Effector CD4-positive, alpha-beta T cell (primary cell): ENCODE measurements at regions not wholly inside any gene's neighbourhood (a gene's known extent, or its start where the extent isn't known, plus 50 kb on each side); places are given as distances from the start of the nearest gene placed in this dataset.
"Not testable (repeated sequence)": the region's sequence is repeated elsewhere in the genome, so short reads cannot be mapped to it uniquely, and the experiment has no call there.

Experiments
- DNase-seq: peaks from one replicate; pipeline ENCODE4 v3.0.0-alpha.2; 2020

GRCh38 chr4:140244328-140244727 lies 90.3 kb upstream of the MAML3 start:
- no peak for DNase-seq

GRCh38 chr4:140243278-140243753 lies 89.3 kb upstream of the MAML3 start:
- no peak for DNase-seq

- DNase-seq: no peak
Observed at GRCh38 chr4:140242357-140243277, 88.6 kb upstream of the MAML3 start.

GRCh38 chr4:140240237-140240636 lies 86.3 kb upstream of the MAML3 start:
- no peak for DNase-seq

GRCh38 chr4:140239311-140239710 lies 85.3 kb upstream of the MAML3 start:
- no peak for DNase-seq

GRCh38 chr4:140238351-140239056 lies 84.5 kb upstream of the MAML3 start:
- DNase-seq: no peak

- DNase-seq: no peak
Observed at GRCh38 chr4:140237616-140238350, 83.8 kb upstream of the MAML3 start.

GRCh38 chr4:140236654-140237169 lies 82.7 kb upstream of the MAML3 start:
- no peak for DNase-seq

- DNase-seq: no peak
Observed at GRCh38 chr4:140234697-140235060, 80.7 kb upstream of the MAML3 start.

- DNase-seq: no peak
Observed at GRCh38 chr4:140233791-140234696, 80.1 kb upstream of the MAML3 start.

- no peak for DNase-seq
Observed at GRCh38 chr4:140229881-140230280, 75.9 kb upstream of the MAML3 start.

GRCh38 chr4:140227286-140227685 lies 73.3 kb upstream of the MAML3 start:
- DNase-seq: no peak

- DNase-seq: no peak
Observed at GRCh38 chr4:140223056-140223810, 69.2 kb upstream of the MAML3 start.

- no peak for DNase-seq
Observed at GRCh38 chr4:140222171-140222570, 68.2 kb upstream of the MAML3 start.

- no peak for DNase-seq
Observed at GRCh38 chr4:140220058-140220457, 66.1 kb upstream of the MAML3 start.

- DNase-seq: no peak
Observed at GRCh38 chr4:140219567-140219966, 65.6 kb upstream of the MAML3 start.

GRCh38 chr4:140219070-140219469 lies 65.1 kb upstream of the MAML3 start:
- DNase-seq: not testable (repeated sequence)

GRCh38 chr4:140213749-140214148 lies 59.8 kb upstream of the MAML3 start:
- no peak for DNase-seq

GRCh38 chr4:140213116-140213515 lies 59.1 kb upstream of the MAML3 start:
- DNase-seq: no peak

GRCh38 chr4:140212646-140213045 lies 58.7 kb upstream of the MAML3 start:
- DNase-seq: no peak

- no peak for DNase-seq
Observed at GRCh38 chr4:140212194-140212593, 58.2 kb upstream of the MAML3 start.
